ENCODE measurements at regions not wholly inside any gene's neighbourhood (a gene's known extent, or its start where the extent isn't known, plus 50 kb on each side); places are given as distances from the start of the nearest gene placed in this dataset.

GRCh38 chr3:117145677-117146076 is 436.1 kb downstream of the TUSC7 start:
- TF ChIP-seq ZNF70 (CRISPR knock-in tag; IDR thresholded peaks at IDR 0.05) (no peak), BACH2 (CRISPR knock-in tag; IDR thresholded peaks at IDR 0.05; ENCODE audit: borderline replicate concordance) (no peak), ZFP30 (CRISPR knock-in tag; IDR thresholded peaks at IDR 0.05) (no peak), ARNTL (CRISPR knock-in tag; IDR thresholded peaks at IDR 0.05; ENCODE audit: borderline replicate concordance, low read depth) (no peak), ISL1 (CRISPR knock-in tag; IDR thresholded peaks at IDR 0.05) (no peak), CSDC2 (CRISPR knock-in tag; IDR thresholded peaks at IDR 0.05) (no peak), ESRRG (CRISPR knock-in tag; IDR thresholded peaks at IDR 0.05) (no peak)

Data from SK-N-SH treated with all-trans-retinoic acid at 6 μM for 48 hours (cell line).